ENCODE measurements at regions not wholly inside any gene's neighbourhood (a gene's known extent, or its start where the extent isn't known, plus 50 kb on each side); places are given as distances from the start of the nearest gene placed in this dataset.

- H3K18ac ChIP-seq (ENCODE audit: low read length) = no peak overlapping the region
- H3K27ac ChIP-seq (replicated peaks; ENCODE audit: low read length) = no peak overlapping the region
- no peak overlapping the region for H3K14ac ChIP-seq (ENCODE audit: low read length)
- H3K4me3 ChIP-seq (ENCODE audit: low read length in 2 of 2) = no peak overlapping the region
- no CpG with 5 or more reads among the region's 10 CpGs for WGBS, 2 donors (ENCODE audit: extremely low coverage in 2 of 2, insufficient read length in 2 of 2, insufficient replicate concordance in 1 of 2)
- no peak overlapping the region for H2BK12ac ChIP-seq (ENCODE audit: low read length)
- H3K23ac ChIP-seq (ENCODE audit: low read depth, low read length, poor library complexity) = no peak overlapping the region
- H2BK120ac ChIP-seq (ENCODE audit: low read depth, low read length) = no peak overlapping the region
- no peak overlapping the region for H2BK15ac ChIP-seq (ENCODE audit: low read length)
- peaks cover 6 to 9% of the 10 kb centered on the region in 2 donors for H3K4me1 ChIP-seq (ENCODE audit: control insufficient read depth in 2 of 2, insufficient read depth in 1 of 2, low read depth in 1 of 2, low read length in 2 of 2)
- H3K36me3 ChIP-seq (replicated peaks in 1 of 2; ENCODE audit: control insufficient read depth in 2 of 2, insufficient read depth in 2 of 2, low read length in 2 of 2) = no peaks in the 10 kb centered on the region
- no peak overlapping the region for H2AFZ ChIP-seq (ENCODE audit: low read length)
- no peak overlapping the region for H3K9ac ChIP-seq (ENCODE audit: low read depth, low read length, poor library complexity)
- no peaks in the 10 kb centered on the region for H3K79me1 ChIP-seq (ENCODE audit: low read depth, low read length)
- no peaks in the 10 kb centered on the region for H3K27me3 ChIP-seq (ENCODE audit: control insufficient read depth in 3 of 3, insufficient read depth in 3 of 3, low read depth in 1 of 3, low read length in 3 of 3)
- H2AK5ac ChIP-seq (ENCODE audit: low read depth, low read length) = no peak overlapping the region
- DNase-seq (ENCODE audit: low spot score) = no peak
- no peak overlapping the region for H3K4me2 ChIP-seq (ENCODE audit: insufficient read depth, low read length, poor library complexity, severe bottlenecking)
- no peak overlapping the region for H2BK5ac ChIP-seq (ENCODE audit: low read length)
- no peak overlapping the region for H3K4ac ChIP-seq (ENCODE audit: low read length)
- H4K8ac ChIP-seq (ENCODE audit: low read depth, low read length) = no peak overlapping the region
- no peaks in the 10 kb centered on the region for H3K9me3 ChIP-seq (replicated peaks in 1 of 2; ENCODE audit: control insufficient read depth in 2 of 2, insufficient read depth in 1 of 2, low read depth in 1 of 2, low read length in 2 of 2)
- H4K91ac ChIP-seq (ENCODE audit: low read depth, low read length, poor library complexity) = no peak overlapping the region
Observed at GRCh38 chr14:89719366-89720075, 235.0 kb downstream of the EFCAB11 start.

- H3K79me1 ChIP-seq (ENCODE audit: low read depth, low read length) = no peaks in the 10 kb centered on the region
- no peak overlapping the region for H2AK5ac ChIP-seq (ENCODE audit: low read depth, low read length)
- no peak overlapping the region for H2BK15ac ChIP-seq (ENCODE audit: low read length)
- H3K9ac ChIP-seq (ENCODE audit: low read depth, low read length, poor library complexity) = no peak overlapping the region
- no peak overlapping the region for H3K23ac ChIP-seq (ENCODE audit: low read depth, low read length, poor library complexity)
- H2BK5ac ChIP-seq (ENCODE audit: low read length) = no peak overlapping the region
- H3K27me3 ChIP-seq (ENCODE audit: control insufficient read depth in 3 of 3, insufficient read depth in 3 of 3, low read depth in 1 of 3, low read length in 3 of 3) = no peaks in the 10 kb centered on the region
- no peaks in the 10 kb centered on the region for H3K36me3 ChIP-seq (replicated peaks in 1 of 2; ENCODE audit: control insufficient read depth in 2 of 2, insufficient read depth in 2 of 2, low read length in 2 of 2)
- no peak overlapping the region for H2AFZ ChIP-seq (ENCODE audit: low read length)
- no peak overlapping the region for H4K8ac ChIP-seq (ENCODE audit: low read depth, low read length)
- H3K4me1 ChIP-seq (ENCODE audit: control insufficient read depth in 2 of 2, insufficient read depth in 1 of 2, low read depth in 1 of 2, low read length in 2 of 2) = no peaks in the 10 kb centered on the region
- H4K91ac ChIP-seq (ENCODE audit: low read depth, low read length, poor library complexity) = no peak overlapping the region
- H3K4ac ChIP-seq (ENCODE audit: low read length) = no peak overlapping the region
- H2BK12ac ChIP-seq (ENCODE audit: low read length) = no peak overlapping the region
- H3K4me3 ChIP-seq (ENCODE audit: low read length in 2 of 2) = no peak overlapping the region
- H3K27ac ChIP-seq (replicated peaks; ENCODE audit: low read length) = no peak overlapping the region
- H2BK120ac ChIP-seq (ENCODE audit: low read depth, low read length) = no peak overlapping the region
- no peaks in the 10 kb centered on the region for H3K9me3 ChIP-seq (replicated peaks in 1 of 2; ENCODE audit: control insufficient read depth in 2 of 2, insufficient read depth in 1 of 2, low read depth in 1 of 2, low read length in 2 of 2)
- no peak overlapping the region for H3K14ac ChIP-seq (ENCODE audit: low read length)
- no peak overlapping the region for H3K4me2 ChIP-seq (ENCODE audit: insufficient read depth, low read length, poor library complexity, severe bottlenecking)
- WGBS, 2 donors (ENCODE audit: extremely low coverage in 2 of 2, insufficient read length in 2 of 2, insufficient replicate concordance in 1 of 2) = 100% methylated on average over 2 of the region's 3 CpGs; no CpG with 5 or more reads in 1 of the 2 donors
- no peak overlapping the region for H3K18ac ChIP-seq (ENCODE audit: low read length)
- DNase-seq (ENCODE audit: low spot score) = no peak
Observed at GRCh38 chr14:89708982-89709625, 245.4 kb downstream of the EFCAB11 start.

- H3K27me3 ChIP-seq (ENCODE audit: control insufficient read depth in 3 of 3, insufficient read depth in 3 of 3, low read depth in 1 of 3, low read length in 3 of 3) = peaks cover 0 to 1% (median 0%) of the 10 kb centered on the region in 3 experiments
- H3K4me2 ChIP-seq (ENCODE audit: insufficient read depth, low read length, poor library complexity, severe bottlenecking) = no peak overlapping the region
- H4K8ac ChIP-seq (ENCODE audit: low read depth, low read length) = no peak overlapping the region
- H2AFZ ChIP-seq (ENCODE audit: low read length) = no peak overlapping the region
- peaks cover 0 to 6% of the 10 kb centered on the region in 2 donors for H3K9me3 ChIP-seq (replicated peaks in 1 of 2; ENCODE audit: control insufficient read depth in 2 of 2, insufficient read depth in 1 of 2, low read depth in 1 of 2, low read length in 2 of 2)
- H2AK5ac ChIP-seq (ENCODE audit: low read depth, low read length) = no peak overlapping the region
- no peak overlapping the region for H3K23ac ChIP-seq (ENCODE audit: low read depth, low read length, poor library complexity)
- no peak overlapping the region for H2BK12ac ChIP-seq (ENCODE audit: low read length)
- peaks cover 0 to 1% of the 10 kb centered on the region in 2 donors for H3K4me1 ChIP-seq (ENCODE audit: control insufficient read depth in 2 of 2, insufficient read depth in 1 of 2, low read depth in 1 of 2, low read length in 2 of 2)
- H2BK5ac ChIP-seq (ENCODE audit: low read length) = no peak overlapping the region
- no CpG with 5 or more reads among the region's 2 CpGs for WGBS, 2 donors (ENCODE audit: extremely low coverage in 2 of 2, insufficient read length in 2 of 2, insufficient replicate concordance in 1 of 2)
- H3K36me3 ChIP-seq (replicated peaks in 1 of 2; ENCODE audit: control insufficient read depth in 2 of 2, insufficient read depth in 2 of 2, low read length in 2 of 2) = no peaks in the 10 kb centered on the region
- no peak overlapping the region for H3K4me3 ChIP-seq (ENCODE audit: low read length in 2 of 2)
- no peak overlapping the region for H2BK120ac ChIP-seq (ENCODE audit: low read depth, low read length)
- no peak overlapping the region for H3K18ac ChIP-seq (ENCODE audit: low read length)
- no peak overlapping the region for H3K4ac ChIP-seq (ENCODE audit: low read length)
- DNase-seq (ENCODE audit: low spot score) = no peak
- no peak overlapping the region for H2BK15ac ChIP-seq (ENCODE audit: low read length)
- no peaks in the 10 kb centered on the region for H3K79me1 ChIP-seq (ENCODE audit: low read depth, low read length)
- H3K9ac ChIP-seq (ENCODE audit: low read depth, low read length, poor library complexity) = no peak overlapping the region
- H4K91ac ChIP-seq (ENCODE audit: low read depth, low read length, poor library complexity) = no peak overlapping the region
- H3K27ac ChIP-seq (replicated peaks; ENCODE audit: low read length) = no peak overlapping the region
- no peak overlapping the region for H3K14ac ChIP-seq (ENCODE audit: low read length)
Observed at GRCh38 chr14:89707086-89707485, 247.4 kb downstream of the EFCAB11 start.

GRCh38 chr14:89702876-89703200 lies 251.7 kb downstream of the EFCAB11 start:
- no CpG with 5 or more reads among the region's 2 CpGs for WGBS, 2 donors (ENCODE audit: extremely low coverage in 2 of 2, insufficient read length in 2 of 2, insufficient replicate concordance in 1 of 2)
- Histone ChIP-seq H2AFZ (ENCODE audit: low read length) (no peak overlapping the region), H2BK12ac (ENCODE audit: low read length) (no peak overlapping the region)

More at GRCh38 chr14:89702876-89703200, 251.7 kb downstream of the EFCAB11 start:
- Histone ChIP-seq H3K4me1 (ENCODE audit: control insufficient read depth in 2 of 2, insufficient read depth in 1 of 2, low read depth in 1 of 2, low read length in 2 of 2) (peaks cover 8 to 10% of the 10 kb centered on the region in 2 donors), H2BK120ac (ENCODE audit: low read depth, low read length) (no peak overlapping the region), H2BK5ac (ENCODE audit: low read length) (no peak overlapping the region), H4K91ac (ENCODE audit: low read depth, low read length, poor library complexity) (no peak overlapping the region), H2AK5ac (ENCODE audit: low read depth, low read length) (no peak overlapping the region), H3K23ac (ENCODE audit: low read depth, low read length, poor library complexity) (no peak overlapping the region), H3K27me3 (ENCODE audit: control insufficient read depth in 3 of 3, insufficient read depth in 3 of 3, low read depth in 1 of 3, low read length in 3 of 3) (peaks cover 0 to 5% (median 0%) of the 10 kb centered on the region in 3 experiments), H3K9ac (ENCODE audit: low read depth, low read length, poor library complexity) (no peak overlapping the region), H3K4ac (ENCODE audit: low read length) (no peak overlapping the region), H2BK15ac (ENCODE audit: low read length) (no peak overlapping the region), H3K9me3 (replicated peaks in 1 of 2; ENCODE audit: control insufficient read depth in 2 of 2, insufficient read depth in 1 of 2, low read depth in 1 of 2, low read length in 2 of 2) (peaks cover 0 to 8% of the 10 kb centered on the region in 2 donors), H4K8ac (ENCODE audit: low read depth, low read length) (no peak overlapping the region), H3K79me1 (ENCODE audit: low read depth, low read length) (no peaks in the 10 kb centered on the region), H3K4me3 (ENCODE audit: low read length in 2 of 2) (no peak overlapping the region), H3K14ac (ENCODE audit: low read length) (no peak overlapping the region), H3K27ac (replicated peaks; ENCODE audit: low read length) (no peak overlapping the region), H3K18ac (ENCODE audit: low read length) (no peak overlapping the region), H3K4me2 (ENCODE audit: insufficient read depth, low read length, poor library complexity, severe bottlenecking) (no peak overlapping the region), H3K36me3 (replicated peaks in 1 of 2; ENCODE audit: control insufficient read depth in 2 of 2, insufficient read depth in 2 of 2, low read length in 2 of 2) (no peaks in the 10 kb centered on the region)
- DNase-seq (ENCODE audit: low spot score) = no peak

Measured in neuronal stem cell (in vitro differentiated cells).